ACC112 (cell line): ENCODE measurements at regions not wholly inside any gene's neighbourhood (a gene's known extent, or its start where the extent isn't known, plus 50 kb on each side); places are given as distances from the start of the nearest gene placed in this dataset.

Experiments
- H2AFZ ChIP-seq: fragments of 200-600 bp; sonication (generic); one replicate; pipeline ENCODE4 v1.6.0; 2017; ENCODE audit warnings: antibody characterized with exemption, low read length; ENCODE audit not compliant: unreplicated experiment
- H3K27ac ChIP-seq: fragments of 200-600 bp; sonication (generic); 2 replicates; pipeline ENCODE4 v1.5.1; 2014; ENCODE audit warnings: low read depth, mild to moderate bottlenecking, antibody characterized with exemption, low read length, moderate library complexity
- H3K27me3 ChIP-seq: fragments of 200-600 bp; sonication (generic); 2 replicates; pipeline ENCODE4 v1.6.1; 2014; ENCODE audit warnings: mild to moderate bottlenecking, antibody characterized with exemption, low read length, moderate library complexity, mixed read lengths; ENCODE audit not compliant: insufficient read depth
- H3K36me3 ChIP-seq: fragments of 200-600 bp; sonication (generic); 2 replicates; pipeline ENCODE4 v1.6.1; 2016; ENCODE audit warnings: mild to moderate bottlenecking, antibody characterized with exemption, low read length, moderate library complexity, mixed read lengths; ENCODE audit not compliant: insufficient read depth
- H3K4me1 ChIP-seq: fragments of 200-600 bp; sonication (generic); one replicate; pipeline ENCODE4 v1.6.1; 2016; ENCODE audit warnings: low read length, mixed read lengths; ENCODE audit not compliant: insufficient read depth, unreplicated experiment, control insufficient read depth
- H3K4me3 ChIP-seq: fragments of 200-600 bp; sonication (generic); 2 replicates; pipeline ENCODE4 v1.5.1; 2014; ENCODE audit warnings: mild to moderate bottlenecking, low read depth, low read length
- H3K79me2 ChIP-seq: fragments of 200-600 bp; sonication (generic); one replicate; pipeline ENCODE4 v1.6.0; 2016; ENCODE audit warnings: low read length; ENCODE audit not compliant: control insufficient read depth, unreplicated experiment, insufficient read depth

- Histone ChIP-seq H3K36me3 (no peaks in the 10 kb centered on the region), H3K79me2 (no peaks in the 10 kb centered on the region), H2AFZ (no peak overlapping the region), H3K4me3 (no peak overlapping the region), H3K27me3 (peaks cover 80% of the 10 kb centered on the region), H3K4me1 (no peaks in the 10 kb centered on the region), H3K27ac (no peak overlapping the region)
These were observed 192.3 kb downstream of the RPLP1 start for GRCh38 chr15:69644876-69645275.

DNA sequence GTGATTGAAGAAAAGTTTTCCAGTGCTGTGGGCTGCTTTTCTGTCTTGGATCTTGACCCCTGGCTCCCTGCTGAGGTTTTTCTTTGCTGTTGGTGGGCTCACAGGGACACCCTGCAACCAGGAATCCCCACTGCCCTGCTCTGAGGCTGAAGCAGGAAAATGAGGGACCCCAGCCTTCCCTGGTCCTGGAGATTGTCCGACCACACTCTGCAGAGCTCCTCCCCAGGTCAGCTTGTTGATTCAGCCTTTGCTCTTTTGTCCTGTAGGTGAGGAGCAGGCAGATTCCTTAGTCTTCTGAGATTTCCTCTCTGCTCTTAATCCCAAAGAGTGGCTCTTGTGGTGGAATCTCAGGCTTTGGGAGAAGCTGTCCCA, 194.5 kb downstream of the RPLP1 start:
- Histone ChIP-seq H3K79me2 (no peaks in the 10 kb centered on the region), H3K4me1 (no peaks in the 10 kb centered on the region), H3K27ac (no peak overlapping the region), H3K27me3 (peaks cover 77% of the 10 kb centered on the region), H2AFZ (no peak overlapping the region), H3K4me3 (no peak overlapping the region), H3K36me3 (no peaks in the 10 kb centered on the region)

GRCh38 chr15:69648212-69648611, 195.6 kb downstream of the RPLP1 start:
- H3K27ac ChIP-seq, result no peak overlapping the region
- H3K79me2 ChIP-seq, result no peaks in the 10 kb centered on the region
- peak overlapping the region; percentile 69 for H2AFZ ChIP-seq

GRCh38 chr15:69648775-69649735, 196.4 kb downstream of the RPLP1 start:
- Histone ChIP-seq H2AFZ (peak overlapping the region; percentile 69), H3K79me2 (no peaks in the 10 kb centered on the region), H3K4me1 (no peaks in the 10 kb centered on the region), H3K27me3 (peaks cover 88% of the 10 kb centered on the region), H3K36me3 (no peaks in the 10 kb centered on the region), H3K27ac (no peak overlapping the region), H3K4me3 (peak overlapping the region; percentile 61)

More at GRCh38 chr15:69648212-69648611, 195.6 kb downstream of the RPLP1 start:
- H3K36me3 ChIP-seq, result no peaks in the 10 kb centered on the region
- no peaks in the 10 kb centered on the region for H3K4me1 ChIP-seq
- peak overlapping the region; percentile 61 for H3K4me3 ChIP-seq
- H3K27me3 ChIP-seq, result peaks cover 85% of the 10 kb centered on the region

- Histone ChIP-seq H3K4me3 (no peak overlapping the region), H3K36me3 (no peaks in the 10 kb centered on the region), H3K79me2 (no peaks in the 10 kb centered on the region), H3K27ac (no peak overlapping the region), H2AFZ (no peak overlapping the region), H3K27me3 (peaks cover 81% of the 10 kb centered on the region), H3K4me1 (no peaks in the 10 kb centered on the region)
These were observed 199.7 kb downstream of the RPLP1 start for GRCh38 chr15:69652293-69652692.

DNA sequence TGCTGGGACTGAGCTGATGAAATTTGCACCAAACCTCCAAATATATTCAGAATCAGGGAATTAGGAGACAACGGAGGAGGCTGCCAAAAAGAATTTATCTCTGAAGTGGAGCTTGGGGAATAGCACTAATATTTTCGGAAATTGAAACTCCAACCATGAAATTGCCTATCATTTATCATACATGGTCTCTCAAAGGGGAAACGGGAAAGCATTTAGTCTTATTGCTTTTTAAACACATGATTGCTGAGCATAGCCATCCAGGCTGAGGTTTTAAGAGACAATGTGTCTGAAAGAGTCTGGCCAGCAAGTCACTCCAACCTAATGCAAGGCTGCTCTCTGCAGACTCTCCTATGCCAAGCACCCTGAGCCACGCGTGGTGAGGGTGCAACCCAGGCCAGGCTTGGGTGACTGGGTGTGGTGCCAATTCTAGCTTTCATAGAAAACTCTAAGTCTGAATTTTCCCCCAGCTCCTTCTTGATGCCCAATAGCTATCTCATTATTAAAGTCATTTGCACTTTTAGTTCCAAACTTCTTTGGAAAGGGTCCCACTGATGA, 200.2 kb downstream of the RPLP1 start:
- Histone ChIP-seq H3K27me3 (peaks cover 81% of the 10 kb centered on the region), H2AFZ (no peak overlapping the region), H3K27ac (no peak overlapping the region), H3K4me1 (no peaks in the 10 kb centered on the region), H3K4me3 (no peak overlapping the region), H3K36me3 (no peaks in the 10 kb centered on the region), H3K79me2 (no peaks in the 10 kb centered on the region)

DNA sequence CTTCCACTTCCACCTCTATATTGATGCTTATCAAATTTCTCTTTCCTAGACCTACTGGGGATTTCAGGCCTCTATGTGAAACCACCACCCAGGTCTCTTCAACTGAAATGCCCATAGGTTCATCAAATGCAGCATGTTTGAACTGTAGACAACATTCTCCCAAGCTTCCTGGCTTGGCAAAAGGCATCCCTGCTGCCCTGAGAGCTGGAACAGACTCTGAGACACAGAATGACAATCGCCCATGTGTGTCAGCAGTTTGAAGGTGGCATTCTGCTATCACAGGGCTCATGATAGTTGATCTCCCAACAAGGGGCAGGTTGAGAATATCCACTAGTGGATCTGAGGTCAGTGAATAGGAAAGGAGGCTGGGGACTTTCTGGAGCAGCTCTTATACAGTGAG, 200.7 kb downstream of the RPLP1 start:
- Histone ChIP-seq H3K4me1 (no peaks in the 10 kb centered on the region), H3K4me3 (no peak overlapping the region), H3K79me2 (no peaks in the 10 kb centered on the region), H3K36me3 (no peaks in the 10 kb centered on the region), H3K27ac (no peak overlapping the region), H3K27me3 (peaks cover 81% of the 10 kb centered on the region), H2AFZ (no peak overlapping the region)

- H2AFZ ChIP-seq, result no peak overlapping the region
- H3K27ac ChIP-seq, result no peak overlapping the region
- no peaks in the 10 kb centered on the region for H3K4me1 ChIP-seq
- no peaks in the 10 kb centered on the region for H3K79me2 ChIP-seq
- no peak overlapping the region for H3K4me3 ChIP-seq
- H3K27me3 ChIP-seq, result peaks cover 81% of the 10 kb centered on the region
- H3K36me3 ChIP-seq, result no peaks in the 10 kb centered on the region
These were observed 201.2 kb downstream of the RPLP1 start for GRCh38 chr15:69653846-69654245.

DNA sequence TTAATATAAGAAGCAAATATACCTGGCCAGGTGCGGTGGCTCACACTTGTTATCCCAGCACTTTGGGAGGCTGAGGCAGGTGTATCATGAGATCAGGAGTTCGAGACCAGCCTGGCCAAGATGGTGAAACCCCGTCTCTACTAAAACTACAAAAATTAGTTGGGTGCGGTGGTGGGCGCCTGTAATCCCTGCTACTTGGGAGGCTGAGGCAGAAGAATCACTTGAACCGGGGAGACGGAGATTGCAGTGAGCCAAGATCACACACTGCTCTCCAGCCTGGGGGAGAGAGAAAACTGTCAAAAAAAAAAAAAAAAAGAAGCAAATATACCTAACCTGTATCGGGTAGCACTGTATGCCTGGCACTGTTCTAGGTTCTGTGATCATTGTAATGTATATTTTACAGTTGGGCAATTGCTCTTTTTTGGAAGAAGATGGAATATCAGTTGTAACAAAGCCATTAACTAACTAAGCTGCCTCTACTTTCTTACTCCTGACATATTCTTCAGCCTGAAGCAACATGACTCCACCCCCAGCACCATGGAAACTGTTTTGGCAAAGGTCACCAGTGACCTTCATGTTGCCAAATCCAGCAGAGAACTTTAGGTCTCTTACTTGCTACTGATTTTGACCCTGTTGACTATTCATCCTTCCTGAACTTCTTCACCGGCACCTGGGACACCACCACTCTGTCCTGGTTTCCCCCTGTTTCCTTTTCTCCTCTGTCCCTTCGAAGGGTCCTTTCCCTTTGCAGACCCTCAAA, 203.8 kb downstream of the RPLP1 start:
- peaks cover 73% of the 10 kb centered on the region for H3K27me3 ChIP-seq
- no peak overlapping the region for H3K4me3 ChIP-seq
- H3K36me3 ChIP-seq, result no peaks in the 10 kb centered on the region
- no peaks in the 10 kb centered on the region for H3K79me2 ChIP-seq
- H3K27ac ChIP-seq, result no peak overlapping the region
- no peak overlapping the region for H2AFZ ChIP-seq
- H3K4me1 ChIP-seq, result no peaks in the 10 kb centered on the region

DNA sequence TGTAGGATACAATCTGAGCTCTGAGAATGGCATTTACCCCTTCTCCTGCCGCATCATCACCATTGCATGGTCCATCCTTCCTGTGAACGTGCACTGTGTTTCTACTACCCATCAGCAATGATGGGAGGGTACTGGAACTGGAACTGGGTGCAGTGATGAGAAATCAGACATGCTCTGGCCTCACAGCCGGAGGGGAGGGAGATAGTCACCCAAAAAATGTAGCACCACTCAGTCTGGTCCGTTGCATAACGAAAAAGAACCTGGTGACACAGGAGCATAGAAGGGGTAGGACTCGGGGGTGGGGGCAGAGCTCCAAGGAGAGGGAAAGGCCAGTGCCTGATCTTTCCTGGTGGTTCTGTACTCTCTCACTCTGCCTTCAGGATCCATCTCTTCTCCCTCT, 205.0 kb downstream of the RPLP1 start:
- Histone ChIP-seq H2AFZ (no peak overlapping the region), H3K36me3 (no peaks in the 10 kb centered on the region), H3K4me1 (no peaks in the 10 kb centered on the region), H3K27me3 (peaks cover 71% of the 10 kb centered on the region), H3K79me2 (no peaks in the 10 kb centered on the region), H3K27ac (no peak overlapping the region), H3K4me3 (no peak overlapping the region)
